Activated CD4-positive, alpha-beta T cell treated with anti-CD3 and anti-CD28 coated beads, Interleukin-2, amount 50 U/mL, for 16 hours (primary cell): ENCODE measurements at regions not wholly inside any gene's neighbourhood (a gene's known extent, or its start where the extent isn't known, plus 50 kb on each side); places are given as distances from the start of the nearest gene placed in this dataset.
A peak's percentile ranks its signal among the peaks of the same experiment; 100 is the strongest.

Experiments
- DNase-seq: peaks from one replicate; pipeline ENCODE4 v3.0.0-alpha.2; 2020

- DNase-seq: no peak
These were observed 163.2 kb upstream of the FAM9B start for GRCh38 chrX:9196961-9197640.

GRCh38 chrX:9204560-9204959 is 170.6 kb upstream of the FAM9B start:
- DNase-seq: no peak

- no peak for DNase-seq
These were observed 171.8 kb upstream of the FAM9B start for GRCh38 chrX:9205599-9206223.

GRCh38 chrX:9207142-9207541 is 173.2 kb upstream of the FAM9B start:
- DNase-seq: no peak

GRCh38 chrX:9211269-9211668 is 177.3 kb upstream of the FAM9B start:
- DNase-seq: no peak

- no peak for DNase-seq
These were observed 187.9 kb upstream of the FAM9B start for GRCh38 chrX:9221781-9222180.

GRCh38 chrX:9222299-9222698 is 188.4 kb upstream of the FAM9B start:
- DNase-seq: no peak

- DNase-seq: peak; percentile 10
These were observed 193.3 kb upstream of the FAM9B start for GRCh38 chrX:9227276-9227675.

GRCh38 chrX:9231491-9231890 is 197.6 kb upstream of the FAM9B start:
- DNase-seq: peak; percentile 58

GRCh38 chrX:9233141-9233540 is 199.2 kb upstream of the FAM9B start:
- DNase-seq: no peak

- DNase-seq: no peak
These were observed 200.4 kb upstream of the FAM9B start for GRCh38 chrX:9234315-9234714.

GRCh38 chrX:9235722-9236121 is 201.8 kb upstream of the FAM9B start:
- DNase-seq: no peak

GRCh38 chrX:9240956-9241355 is 207.0 kb upstream of the FAM9B start:
- no peak for DNase-seq

GRCh38 chrX:9241427-9241826 is 207.5 kb upstream of the FAM9B start:
- no peak for DNase-seq

- no peak for DNase-seq
These were observed 215.3 kb upstream of the FAM9B start for GRCh38 chrX:9249051-9249846.

- no peak for DNase-seq
These were observed 212.7 kb upstream of the TBL1X start for GRCh38 chrX:9252182-9252581.

GRCh38 chrX:9253211-9253610 is 211.6 kb upstream of the TBL1X start:
- DNase-seq: no peak

GRCh38 chrX:9257718-9258420 is 207.0 kb upstream of the TBL1X start:
- no peak for DNase-seq

- no peak for DNase-seq
These were observed 206.3 kb upstream of the TBL1X start for GRCh38 chrX:9258421-9259104.

- no peak for DNase-seq
These were observed 204.3 kb upstream of the TBL1X start for GRCh38 chrX:9260603-9261002.

- DNase-seq: no peak
These were observed 197.4 kb upstream of the TBL1X start for GRCh38 chrX:9267415-9267814.

GRCh38 chrX:9269134-9269533 is 195.7 kb upstream of the TBL1X start:
- no peak for DNase-seq
